ENCODE measurements at regions not wholly inside any gene's neighbourhood (a gene's known extent, or its start where the extent isn't known, plus 50 kb on each side); places are given as distances from the start of the nearest gene placed in this dataset.

DNA sequence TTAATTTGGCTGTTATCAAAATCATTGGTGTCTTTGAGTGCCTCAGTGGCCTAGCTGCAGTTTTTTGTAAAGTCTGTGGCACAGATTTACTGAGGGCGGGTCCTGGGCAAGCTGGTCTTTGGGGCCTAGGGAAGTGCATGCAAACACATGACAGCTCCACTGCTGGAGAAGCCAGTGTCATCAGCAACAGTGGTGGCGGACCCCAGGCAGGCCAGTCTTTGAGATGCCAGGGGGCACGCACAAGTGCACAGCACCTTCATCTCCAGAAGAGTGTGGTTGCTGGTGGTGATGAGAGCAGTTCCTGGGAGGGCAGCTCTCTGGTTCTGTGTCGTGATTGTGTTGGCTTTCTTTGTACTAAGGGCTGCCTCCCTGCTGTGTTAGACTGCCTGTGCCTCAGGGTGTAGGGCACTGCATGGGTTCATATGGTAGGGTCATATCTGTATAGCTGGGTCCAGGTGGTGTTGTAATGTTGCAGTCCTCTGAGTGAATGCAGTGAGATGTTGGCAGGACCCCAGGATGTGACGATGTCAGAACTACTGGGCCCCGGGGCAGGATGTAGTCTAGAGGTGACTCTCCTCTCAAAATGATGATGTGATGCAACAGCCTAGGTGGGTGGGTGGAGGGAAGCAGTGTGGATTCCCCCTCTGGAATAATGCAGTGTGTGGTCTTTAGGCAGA lies 646.7 kb upstream of the CDH2 start:
- no peak for DNase-seq
- intact Hi-C loops (cut with DNase I): no loop called here
- H3K27ac ChIP-seq: no peak overlapping the region
- H3K4me1 ChIP-seq: no peaks in the 10 kb centered on the region
- no peaks in the 10 kb centered on the region for H3K9me3 ChIP-seq
- ATAC-seq: no peak
- no peak for TF ChIP-seq CTCF (IDR thresholded peaks at IDR 0.05)
- H3K4me3 ChIP-seq: no peak overlapping the region
- no peaks in the 10 kb centered on the region for H3K36me3 ChIP-seq
- no peaks in the 10 kb centered on the region for H3K27me3 ChIP-seq (ENCODE audit: low read depth)

DNA sequence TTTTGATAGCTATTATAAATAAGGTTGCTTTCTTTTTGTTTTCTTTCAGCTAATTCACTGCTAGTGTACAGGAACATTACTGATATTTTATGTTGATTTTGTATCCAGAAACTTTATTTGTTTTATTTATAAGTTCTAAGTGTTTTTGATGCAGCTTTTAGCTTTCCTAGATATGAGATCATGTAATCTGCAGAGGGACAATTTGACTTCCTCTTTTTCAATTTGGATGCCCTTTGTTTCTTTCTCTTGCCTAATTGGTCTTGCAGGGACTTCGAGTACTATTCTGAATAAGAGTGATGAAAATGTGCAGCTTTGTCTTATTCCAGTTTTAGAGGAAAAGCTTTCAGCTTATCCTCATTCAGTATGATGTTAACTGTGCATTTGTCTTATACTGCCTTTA lies 643.4 kb upstream of the CDH2 start:
- Histone ChIP-seq H3K36me3 (no peaks in the 10 kb centered on the region), H3K4me3 (no peak overlapping the region), H3K27me3 (ENCODE audit: low read depth) (no peaks in the 10 kb centered on the region), H3K27ac (no peak overlapping the region), H3K9me3 (no peaks in the 10 kb centered on the region), H3K4me1 (no peaks in the 10 kb centered on the region)
- no peak for DNase-seq
- no peak for ATAC-seq
- no peak for TF ChIP-seq CTCF (IDR thresholded peaks at IDR 0.05)
- intact Hi-C loops (cut with DNase I): no loop called here

- Histone ChIP-seq H3K4me3 (no peak overlapping the region), H3K4me1 (no peaks in the 10 kb centered on the region), H3K27me3 (ENCODE audit: low read depth) (no peaks in the 10 kb centered on the region), H3K27ac (no peak overlapping the region), H3K9me3 (no peaks in the 10 kb centered on the region), H3K36me3 (no peaks in the 10 kb centered on the region)
- no peak for ATAC-seq
- no peak for DNase-seq
- TF ChIP-seq CTCF (IDR thresholded peaks at IDR 0.05): no peak
- intact Hi-C loops (cut with DNase I): no loop called here
Observed at GRCh38 chr18:28816155-28816554, 639.2 kb upstream of the CDH2 start.

DNA sequence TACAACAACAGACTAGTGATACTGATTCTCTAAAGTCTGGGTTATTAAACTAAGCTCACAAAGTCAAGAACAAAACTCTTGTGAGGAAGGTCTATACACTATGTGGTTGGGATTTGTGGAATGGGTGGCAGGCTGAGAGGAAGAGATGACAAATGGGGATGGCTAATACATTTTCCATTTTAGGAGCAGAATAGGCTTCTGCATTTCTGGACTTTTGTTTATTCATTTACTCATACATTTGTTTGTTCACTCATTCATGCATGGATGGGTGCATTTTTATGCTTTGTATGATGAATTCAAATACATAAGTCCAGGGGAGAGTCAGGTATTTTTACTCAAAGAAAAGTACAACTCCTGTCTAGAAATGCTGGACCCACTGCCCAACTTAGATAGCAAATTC lies 637.4 kb upstream of the CDH2 start:
- no peaks in the 10 kb centered on the region for H3K27me3 ChIP-seq (ENCODE audit: low read depth)
- TF ChIP-seq CTCF (IDR thresholded peaks at IDR 0.05): no peak
- no peaks in the 10 kb centered on the region for H3K36me3 ChIP-seq
- H3K27ac ChIP-seq: no peak overlapping the region
- no peaks in the 10 kb centered on the region for H3K4me1 ChIP-seq
- no peak for DNase-seq
- intact Hi-C loops (cut with DNase I): no loop called here
- no peaks in the 10 kb centered on the region for H3K9me3 ChIP-seq
- no peak overlapping the region for H3K4me3 ChIP-seq
- ATAC-seq: no peak

DNA sequence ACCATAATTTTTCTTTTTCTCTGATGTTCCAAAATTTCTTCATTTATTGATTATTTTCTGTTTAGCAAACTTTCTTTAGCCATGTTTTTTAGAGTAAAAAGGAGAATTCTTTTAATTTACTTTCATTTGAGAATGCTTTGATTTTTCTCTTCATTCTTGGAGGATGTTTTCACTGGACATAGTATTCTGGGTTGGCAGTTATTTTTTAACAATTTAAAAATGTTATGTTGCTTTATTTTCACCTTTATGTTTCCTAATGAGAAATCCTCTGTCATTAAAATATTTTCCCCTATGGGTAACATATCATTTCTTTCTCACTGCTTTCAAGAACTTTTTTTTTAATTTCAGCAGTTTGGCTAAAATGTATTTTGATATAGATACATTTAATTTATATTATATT lies 631.4 kb upstream of the CDH2 start:
- Histone ChIP-seq H3K4me3 (no peak overlapping the region), H3K9me3 (peaks cover 4% of the 10 kb centered on the region), H3K27ac (no peak overlapping the region), H3K27me3 (ENCODE audit: low read depth) (no peaks in the 10 kb centered on the region), H3K36me3 (no peaks in the 10 kb centered on the region), H3K4me1 (no peaks in the 10 kb centered on the region)
- DNase-seq (no peak), ATAC-seq (no peak)
- TF ChIP-seq CTCF (IDR thresholded peaks at IDR 0.05): no peak
- intact Hi-C loops (cut with DNase I): no loop called here

All from lower lobe of right lung (tissue), 2 donors.